ENCODE measurements at regions not wholly inside any gene's neighbourhood (a gene's known extent, or its start where the extent isn't known, plus 50 kb on each side); places are given as distances from the start of the nearest gene placed in this dataset.
"Not testable (repeated sequence)": the region's sequence is repeated elsewhere in the genome, so short reads cannot be mapped to it uniquely, and the experiment has no call there.

DNA sequence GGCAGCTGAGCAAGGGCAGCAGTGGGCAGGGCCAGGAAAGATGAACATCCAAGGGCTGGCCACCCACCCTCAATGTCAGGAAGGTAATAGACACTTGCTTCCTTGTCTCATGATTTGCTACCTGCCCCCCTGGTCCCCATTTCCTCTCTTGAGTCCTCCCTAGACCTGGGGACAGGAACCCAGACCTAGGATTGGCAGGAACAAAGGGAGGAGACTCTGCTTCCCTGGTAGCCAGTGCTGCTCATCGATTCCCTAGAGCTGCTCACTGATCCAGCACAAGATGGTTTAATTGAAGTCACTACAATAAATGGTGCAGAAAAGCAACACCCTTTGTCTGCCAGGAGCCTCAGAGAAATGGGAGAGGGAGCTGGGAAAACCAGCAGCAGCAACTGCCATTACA is 67.8 kb upstream of the CHST1 start:
- Histone ChIP-seq H3K27ac (ENCODE audit: low read depth in 2 of 2, low read length in 2 of 2) (no peak overlapping the region), H3K9ac (ENCODE audit: low read length in 3 of 3) (no peak overlapping the region), H3K4me3 (ENCODE audit: low read length in 3 of 3) (no peak overlapping the region), H3K9me3 (ENCODE audit: control insufficient read depth in 2 of 3, insufficient read depth in 1 of 3, low read length in 3 of 3) (no peaks in the 10 kb centered on the region), H3K4me1 (ENCODE audit: control insufficient read depth in 2 of 3, insufficient read depth in 2 of 3, low read depth in 1 of 3, low read length in 3 of 3) (no peaks in the 10 kb centered on the region), H3K36me3 (ENCODE audit: control insufficient read depth in 2 of 3, insufficient read depth in 3 of 3, low read length in 3 of 3) (no peaks in the 10 kb centered on the region), H3K27me3 (ENCODE audit: control insufficient read depth, insufficient read depth, low read length) (no peaks in the 10 kb centered on the region)
- DNase-seq (peak in 1 of 5 donors; percentile 33), FAIRE-seq (no peak)
- intact Hi-C loops (cut with DNase I): no loop called here
- TF ChIP-seq, protein P1, sequence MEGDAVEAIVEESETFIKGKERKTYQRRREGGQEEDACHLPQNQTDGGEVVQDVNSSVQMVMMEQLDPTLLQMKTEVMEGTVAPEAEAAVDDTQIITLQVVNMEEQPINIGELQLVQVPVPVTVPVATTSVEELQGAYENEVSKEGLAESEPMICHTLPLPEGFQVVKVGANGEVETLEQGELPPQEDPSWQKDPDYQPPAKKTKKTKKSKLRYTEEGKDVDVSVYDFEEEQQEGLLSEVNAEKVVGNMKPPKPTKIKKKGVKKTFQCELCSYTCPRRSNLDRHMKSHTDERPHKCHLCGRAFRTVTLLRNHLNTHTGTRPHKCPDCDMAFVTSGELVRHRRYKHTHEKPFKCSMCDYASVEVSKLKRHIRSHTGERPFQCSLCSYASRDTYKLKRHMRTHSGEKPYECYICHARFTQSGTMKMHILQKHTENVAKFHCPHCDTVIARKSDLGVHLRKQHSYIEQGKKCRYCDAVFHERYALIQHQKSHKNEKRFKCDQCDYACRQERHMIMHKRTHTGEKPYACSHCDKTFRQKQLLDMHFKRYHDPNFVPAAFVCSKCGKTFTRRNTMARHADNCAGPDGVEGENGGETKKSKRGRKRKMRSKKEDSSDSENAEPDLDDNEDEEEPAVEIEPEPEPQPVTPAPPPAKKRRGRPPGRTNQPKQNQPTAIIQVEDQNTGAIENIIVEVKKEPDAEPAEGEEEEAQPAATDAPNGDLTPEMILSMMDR (IDR thresholded peaks at IDR 0.05; ENCODE audit: borderline replicate concordance, extremely low read depth, insufficient read depth): no peak

DNA sequence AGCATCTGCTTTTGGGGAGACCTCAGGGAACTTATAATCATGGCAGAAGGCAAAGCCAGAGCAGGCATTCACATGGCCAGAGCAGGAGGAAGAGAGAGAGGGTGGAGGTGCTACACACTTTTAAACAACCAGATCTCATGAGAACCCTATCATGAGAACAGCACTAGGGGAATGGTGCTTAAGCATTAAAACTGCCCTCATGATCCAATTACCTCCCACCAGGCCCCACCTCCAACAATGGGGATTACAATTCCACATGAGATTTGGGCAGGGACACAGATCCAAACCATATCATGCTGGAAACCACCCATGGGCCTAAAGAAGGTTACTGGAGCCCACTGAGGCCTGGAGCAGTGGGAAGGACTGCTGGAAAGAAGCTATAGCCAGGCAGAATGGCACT is 66.9 kb upstream of the CHST1 start:
- Histone ChIP-seq H3K36me3 (ENCODE audit: control insufficient read depth in 2 of 3, insufficient read depth in 3 of 3, low read length in 3 of 3) (no peaks in the 10 kb centered on the region), H3K4me3 (ENCODE audit: low read length in 3 of 3) (no peak overlapping the region), H3K9me3 (ENCODE audit: control insufficient read depth in 2 of 3, insufficient read depth in 1 of 3, low read length in 3 of 3) (no peaks in the 10 kb centered on the region), H3K9ac (ENCODE audit: low read length in 3 of 3) (no peak overlapping the region), H3K27me3 (ENCODE audit: control insufficient read depth, insufficient read depth, low read length) (no peaks in the 10 kb centered on the region), H3K4me1 (ENCODE audit: control insufficient read depth in 2 of 3, insufficient read depth in 2 of 3, low read depth in 1 of 3, low read length in 3 of 3) (no peaks in the 10 kb centered on the region), H3K27ac (ENCODE audit: low read depth in 2 of 2, low read length in 2 of 2) (no peak overlapping the region)
- TF ChIP-seq, protein P1 (IDR thresholded peaks at IDR 0.05; ENCODE audit: borderline replicate concordance, extremely low read depth, insufficient read depth): no peak
- intact Hi-C loops (cut with DNase I): no loop called here
- no peak for FAIRE-seq
- DNase-seq: no peak

DNA sequence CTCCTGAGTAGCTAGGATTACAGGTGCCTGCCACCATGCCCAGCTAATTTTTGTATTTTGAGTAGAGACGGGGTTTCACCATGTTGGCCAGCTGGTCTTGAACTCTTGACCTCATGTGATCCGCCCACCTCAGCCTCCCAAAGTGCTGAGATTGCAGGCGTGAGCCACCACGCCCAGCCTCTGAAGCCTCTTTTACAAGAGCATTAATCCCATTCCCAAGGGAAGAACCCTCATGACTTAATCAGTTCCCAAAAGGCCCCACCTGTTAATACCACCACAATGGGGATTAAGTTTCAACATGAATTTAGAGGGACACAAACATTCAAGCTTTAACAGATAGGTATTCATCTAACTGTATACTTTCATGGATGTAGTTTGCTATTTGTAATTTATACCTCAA is 65.7 kb upstream of the CHST1 start:
- H3K4me3 ChIP-seq (ENCODE audit: low read length in 3 of 3); H3K36me3 ChIP-seq (ENCODE audit: control insufficient read depth in 2 of 3, insufficient read depth in 3 of 3, low read length in 3 of 3); DNase-seq; H3K4me1 ChIP-seq (ENCODE audit: control insufficient read depth in 2 of 3, insufficient read depth in 2 of 3, low read depth in 1 of 3, low read length in 3 of 3); H3K27ac ChIP-seq (ENCODE audit: low read depth in 2 of 2, low read length in 2 of 2); FAIRE-seq; intact Hi-C loops (cut with DNase I); H3K9ac ChIP-seq (ENCODE audit: low read length in 3 of 3); H3K9me3 ChIP-seq (ENCODE audit: control insufficient read depth in 2 of 3, insufficient read depth in 1 of 3, low read length in 3 of 3); H3K27me3 ChIP-seq (ENCODE audit: control insufficient read depth, insufficient read depth, low read length): not testable (repeated sequence)

DNA sequence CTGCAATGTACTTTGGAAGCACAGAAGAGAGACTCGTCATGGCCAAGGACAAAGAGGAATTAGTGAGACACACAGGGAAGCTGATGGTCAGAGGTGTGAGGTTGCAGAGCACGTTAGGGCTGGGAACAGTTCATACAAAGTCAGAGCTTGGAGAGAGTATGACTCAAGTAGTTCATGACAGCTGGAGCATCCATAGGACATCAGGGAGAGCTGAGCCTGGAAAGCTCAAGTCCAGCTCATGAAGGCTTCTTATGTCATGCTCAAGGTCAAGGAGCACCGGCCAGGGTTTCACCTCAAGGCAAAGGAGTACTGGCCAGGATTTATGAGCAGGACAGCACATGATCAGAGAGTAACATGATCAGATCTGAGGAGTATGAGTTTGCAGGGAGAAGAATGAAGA is 64.6 kb upstream of the CHST1 start:
- no peaks in the 10 kb centered on the region for H3K9me3 ChIP-seq (ENCODE audit: control insufficient read depth in 2 of 3, insufficient read depth in 1 of 3, low read length in 3 of 3)
- TF ChIP-seq, protein P1 (IDR thresholded peaks at IDR 0.05; ENCODE audit: borderline replicate concordance, extremely low read depth, insufficient read depth): no peak
- H3K9ac ChIP-seq (ENCODE audit: low read length in 3 of 3): no peak overlapping the region
- H3K4me3 ChIP-seq (ENCODE audit: low read length in 3 of 3): no peak overlapping the region
- no peak for FAIRE-seq
- intact Hi-C loops (cut with DNase I): no loop called here
- no peak for DNase-seq
- H3K36me3 ChIP-seq (ENCODE audit: control insufficient read depth in 2 of 3, insufficient read depth in 3 of 3, low read length in 3 of 3): no peaks in the 10 kb centered on the region
- H3K4me1 ChIP-seq (ENCODE audit: control insufficient read depth in 2 of 3, insufficient read depth in 2 of 3, low read depth in 1 of 3, low read length in 3 of 3): no peaks in the 10 kb centered on the region
- H3K27me3 ChIP-seq (ENCODE audit: control insufficient read depth, insufficient read depth, low read length): no peaks in the 10 kb centered on the region
- H3K27ac ChIP-seq (ENCODE audit: low read depth in 2 of 2, low read length in 2 of 2): no peak overlapping the region
